ENCODE measurements at regions not wholly inside any gene's neighbourhood (a gene's known extent, or its start where the extent isn't known, plus 50 kb on each side); places are given as distances from the start of the nearest gene placed in this dataset.

- H3K4me3 ChIP-seq (ENCODE audit: low read length): no peak overlapping the region
- TF ChIP-seq CTCF (conservative IDR thresholded peaks at IDR 0.05; ENCODE audit: low read length): no peak
- no peak for DNase-seq (ENCODE audit: low read depth)
These were observed 1011.3 kb upstream of the NR2F2 start for GRCh38 chr15:95319242-95319641.

- TF ChIP-seq CTCF (conservative IDR thresholded peaks at IDR 0.05; ENCODE audit: low read length): no peak
- no peak for DNase-seq (ENCODE audit: low read depth)
- H3K4me3 ChIP-seq (ENCODE audit: low read length): no peak overlapping the region
These were observed 1006.7 kb upstream of the NR2F2 start for GRCh38 chr15:95323796-95324195.

GRCh38 chr15:95324656-95325055 lies 1005.8 kb upstream of the NR2F2 start:
- DNase-seq (ENCODE audit: low read depth): no peak
- no peak for TF ChIP-seq CTCF (conservative IDR thresholded peaks at IDR 0.05; ENCODE audit: low read length)
- no peak overlapping the region for H3K4me3 ChIP-seq (ENCODE audit: low read length)

GRCh38 chr15:95325763-95326404 lies 1004.6 kb upstream of the NR2F2 start:
- H3K4me3 ChIP-seq (ENCODE audit: low read length): no peak overlapping the region

GRCh38 chr15:95326431-95327182 lies 1003.9 kb upstream of the NR2F2 start:
- TF ChIP-seq CTCF (conservative IDR thresholded peaks at IDR 0.05; ENCODE audit: low read length): no peak
- DNase-seq (ENCODE audit: low read depth): no peak
- H3K4me3 ChIP-seq (ENCODE audit: low read length): no peak overlapping the region

More at GRCh38 chr15:95325763-95326404, 1004.6 kb upstream of the NR2F2 start:
- DNase-seq (ENCODE audit: low read depth): no peak
- no peak for TF ChIP-seq CTCF (conservative IDR thresholded peaks at IDR 0.05; ENCODE audit: low read length)

GRCh38 chr15:95327183-95327525 lies 1003.3 kb upstream of the NR2F2 start:
- no peak for TF ChIP-seq CTCF (conservative IDR thresholded peaks at IDR 0.05; ENCODE audit: low read length)
- DNase-seq (ENCODE audit: low read depth): no peak
- H3K4me3 ChIP-seq (ENCODE audit: low read length): no peak overlapping the region

- no peak overlapping the region for H3K4me3 ChIP-seq (ENCODE audit: low read length)
- no peak for DNase-seq (ENCODE audit: low read depth)
- TF ChIP-seq CTCF (conservative IDR thresholded peaks at IDR 0.05; ENCODE audit: low read length): no peak
These were observed 1002.8 kb upstream of the NR2F2 start for GRCh38 chr15:95327661-95328060.

All from AG10803 (cell line).